ENCODE measurements at regions not wholly inside any gene's neighbourhood (a gene's known extent, or its start where the extent isn't known, plus 50 kb on each side); places are given as distances from the start of the nearest gene placed in this dataset.
"Not testable (repeated sequence)": the region's sequence is repeated elsewhere in the genome, so short reads cannot be mapped to it uniquely, and the experiment has no call there.

DNA sequence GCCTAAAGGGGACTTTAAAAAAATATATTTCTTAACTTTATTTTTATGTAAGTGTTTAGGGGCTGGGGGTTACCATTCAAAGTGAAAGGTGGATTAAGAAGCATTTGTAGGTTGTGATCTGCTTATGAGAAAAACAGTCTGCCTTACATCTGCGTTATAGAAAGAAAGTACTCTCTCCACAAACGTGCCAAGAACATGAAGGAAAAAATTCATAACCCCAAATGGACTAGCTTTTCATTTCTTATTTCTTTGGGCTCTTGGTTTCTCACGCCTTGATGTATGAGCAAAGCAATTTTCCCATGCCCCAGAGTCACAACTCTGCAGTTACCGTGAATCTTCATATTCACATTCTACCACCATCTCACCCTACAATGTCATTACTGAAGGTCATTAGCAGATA lies 1165.1 kb upstream of the ADGRL4 start:
- H3K4me3 ChIP-seq (ENCODE audit: low read depth, low read length) = no peak overlapping the region

DNA sequence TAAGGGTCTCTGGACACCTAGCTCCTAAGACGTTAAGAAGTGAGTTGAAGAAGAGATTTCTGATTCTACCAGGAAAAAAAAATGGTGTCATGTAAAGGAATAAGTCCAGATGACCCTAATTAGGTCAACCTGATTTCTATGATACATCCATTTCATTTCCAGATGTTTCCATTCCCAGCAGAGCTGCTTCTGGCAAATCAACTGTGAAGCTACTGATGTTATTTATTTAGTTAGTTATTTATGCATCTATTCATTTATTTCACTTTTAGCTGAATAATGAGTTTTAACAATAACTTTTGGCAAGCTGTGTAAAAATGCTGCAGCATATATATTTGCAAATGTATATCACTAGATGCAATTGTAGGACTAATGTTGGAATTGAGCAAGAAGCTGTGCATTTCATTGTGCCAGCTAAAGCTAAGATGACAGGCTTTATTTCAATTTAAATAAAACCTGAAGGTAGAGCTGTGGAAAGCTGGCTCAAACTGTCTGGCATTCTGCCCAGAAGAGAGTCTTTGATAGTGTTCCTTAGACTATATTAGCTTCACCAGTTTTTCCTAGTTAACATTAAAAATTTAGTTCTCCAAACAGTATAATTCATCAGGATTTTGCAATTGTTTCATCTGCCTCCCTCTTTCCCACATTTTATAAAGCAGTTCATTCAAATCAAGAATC lies 1164.4 kb upstream of the ADGRL4 start:
- no peak overlapping the region for H3K4me3 ChIP-seq (ENCODE audit: low read depth, low read length)

DNA sequence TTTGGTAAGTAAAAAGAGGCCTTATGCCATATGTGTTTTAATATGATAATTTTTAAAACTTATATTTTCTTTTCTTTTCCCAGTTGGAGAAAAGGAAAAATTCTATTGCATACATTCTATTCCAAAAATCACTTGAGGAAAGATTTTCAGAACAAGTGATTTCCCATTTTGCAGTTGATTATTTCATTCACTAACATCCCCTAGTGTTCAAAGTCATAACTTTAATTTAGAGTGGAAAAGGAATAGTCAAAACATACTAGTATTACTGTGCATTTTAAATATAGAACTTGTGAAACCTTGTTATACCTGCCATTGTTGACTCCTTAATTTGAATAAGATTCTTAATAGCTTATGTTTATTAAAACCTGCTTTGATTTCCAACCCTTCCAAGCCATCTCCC lies 1157.6 kb upstream of the ADGRL4 start:
- no peak overlapping the region for H3K4me3 ChIP-seq (ENCODE audit: low read depth, low read length)

GRCh38 chr1:80163686-80164085 lies 1157.2 kb upstream of the ADGRL4 start:
- no peak overlapping the region for H3K4me3 ChIP-seq (ENCODE audit: low read depth, low read length)

GRCh38 chr1:80158771-80159170 lies 1152.2 kb upstream of the ADGRL4 start:
- H3K4me3 ChIP-seq (ENCODE audit: low read depth, low read length) = no peak overlapping the region

GRCh38 chr1:80158266-80158665 lies 1151.7 kb upstream of the ADGRL4 start:
- H3K4me3 ChIP-seq (ENCODE audit: low read depth, low read length) = no peak overlapping the region

DNA sequence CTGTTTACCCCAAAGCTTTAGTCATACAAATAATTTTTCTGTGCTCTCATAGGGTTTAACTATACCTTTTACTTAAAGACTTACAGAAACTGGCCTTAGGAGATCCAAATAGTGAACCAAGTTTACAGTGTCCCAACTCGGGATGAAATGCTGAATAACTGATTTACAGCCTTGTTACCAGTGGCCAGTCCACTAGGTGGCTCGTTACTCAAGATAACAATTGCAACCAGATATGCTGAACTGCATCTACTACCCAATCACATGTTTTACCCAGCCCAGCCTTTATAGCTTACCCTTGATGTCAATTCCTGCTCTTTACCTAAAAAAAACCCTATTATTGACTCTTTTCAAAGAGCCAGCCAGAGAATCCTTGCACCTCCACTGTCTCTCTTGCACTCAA lies 1148.8 kb upstream of the ADGRL4 start:
- no peak overlapping the region for H3K4me3 ChIP-seq (ENCODE audit: low read depth, low read length)

- no peak overlapping the region for H3K4me3 ChIP-seq (ENCODE audit: low read depth, low read length)
Observed at GRCh38 chr1:80154176-80154575, 1147.6 kb upstream of the ADGRL4 start.

DNA sequence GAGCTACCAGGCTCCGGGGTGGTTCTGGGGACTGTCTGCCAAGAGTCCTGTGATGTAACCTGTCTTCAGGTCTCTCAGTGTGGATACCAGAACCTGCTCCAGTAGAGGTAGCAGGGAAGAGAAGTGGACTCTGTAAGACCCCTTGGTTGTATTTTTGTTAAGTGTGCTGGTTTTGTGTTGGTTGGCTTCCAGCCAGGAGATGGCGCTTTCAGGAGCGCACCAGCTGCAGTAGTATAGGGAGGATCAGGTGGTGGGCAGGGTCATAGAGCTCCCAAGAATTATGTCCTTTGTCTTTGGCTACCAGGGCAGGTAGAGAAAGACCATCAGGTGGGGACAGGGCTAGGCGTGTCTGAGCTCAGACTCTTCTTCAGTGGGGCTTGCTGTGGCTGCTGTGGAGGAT lies 1147.2 kb upstream of the ADGRL4 start:
- H3K4me3 ChIP-seq (ENCODE audit: low read depth, low read length) = no peak overlapping the region

- H3K4me3 ChIP-seq (ENCODE audit: low read depth, low read length) = no peak overlapping the region
Observed at GRCh38 chr1:80143361-80143760, 1136.8 kb upstream of the ADGRL4 start.

- H3K4me3 ChIP-seq (ENCODE audit: low read depth, low read length) = not testable (repeated sequence)
Observed at GRCh38 chr1:80137946-80138602, 1131.5 kb upstream of the ADGRL4 start.

DNA sequence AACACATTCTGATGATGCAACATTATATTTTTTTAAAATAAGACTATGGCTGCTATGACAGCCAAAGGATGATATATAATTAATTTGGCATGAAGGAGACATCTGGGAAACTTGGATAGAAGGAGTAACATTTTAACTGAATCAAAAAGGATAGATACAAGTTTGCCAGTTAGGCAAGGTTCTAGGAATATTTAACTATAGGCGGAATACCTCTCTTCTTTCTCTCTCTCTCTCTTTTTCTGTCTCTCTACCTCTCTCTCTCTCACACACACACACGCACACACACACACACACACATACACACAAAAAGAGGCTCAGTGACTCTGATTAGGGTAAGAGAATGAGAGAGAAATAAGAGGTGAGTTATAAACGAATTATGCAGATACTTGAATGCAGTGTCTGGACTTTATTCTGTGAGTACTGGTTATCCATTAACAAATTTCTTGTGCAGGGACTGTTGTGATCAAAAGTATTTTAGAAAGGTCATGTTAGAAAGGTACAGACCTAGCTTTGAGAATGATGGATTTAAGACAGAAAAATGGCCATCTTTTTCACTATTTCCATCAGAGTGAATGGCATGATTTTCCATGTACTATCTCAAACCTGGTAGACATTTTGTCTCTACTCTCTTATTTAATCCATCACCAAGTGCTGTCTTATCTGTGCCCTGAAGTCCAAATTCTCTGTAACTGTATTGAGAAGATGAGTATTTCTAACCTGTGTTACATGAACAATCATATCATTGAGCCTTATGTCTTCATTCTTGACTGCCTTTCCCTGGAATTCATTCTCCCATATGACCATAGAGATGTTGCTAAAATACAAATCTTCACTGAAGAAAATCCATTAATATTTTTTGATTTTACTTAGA lies 1106.9 kb upstream of the ADGRL4 start:
- H3K4me3 ChIP-seq (ENCODE audit: low read depth, low read length) = no peak overlapping the region

DNA sequence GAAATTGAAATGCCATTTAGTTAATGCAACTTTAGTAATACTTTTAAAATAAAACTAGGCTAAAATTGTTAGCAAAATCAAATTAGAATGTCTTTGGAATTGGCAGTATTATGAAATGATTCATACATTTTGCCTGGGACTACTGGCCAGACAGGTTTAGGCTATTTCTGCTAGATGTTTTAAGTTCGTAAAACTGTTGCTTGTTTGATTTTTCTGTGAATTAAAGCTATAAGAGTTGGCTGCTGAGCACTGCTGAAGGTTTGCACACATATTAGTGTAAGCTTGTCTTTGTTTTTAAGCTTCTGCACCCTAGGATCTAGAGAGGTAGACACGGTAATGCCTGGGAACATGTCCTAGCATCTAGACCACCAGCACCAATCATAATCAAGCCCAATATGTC lies 1094.6 kb upstream of the ADGRL4 start:
- H3K4me3 ChIP-seq (ENCODE audit: low read depth, low read length) = no peak overlapping the region

DNA sequence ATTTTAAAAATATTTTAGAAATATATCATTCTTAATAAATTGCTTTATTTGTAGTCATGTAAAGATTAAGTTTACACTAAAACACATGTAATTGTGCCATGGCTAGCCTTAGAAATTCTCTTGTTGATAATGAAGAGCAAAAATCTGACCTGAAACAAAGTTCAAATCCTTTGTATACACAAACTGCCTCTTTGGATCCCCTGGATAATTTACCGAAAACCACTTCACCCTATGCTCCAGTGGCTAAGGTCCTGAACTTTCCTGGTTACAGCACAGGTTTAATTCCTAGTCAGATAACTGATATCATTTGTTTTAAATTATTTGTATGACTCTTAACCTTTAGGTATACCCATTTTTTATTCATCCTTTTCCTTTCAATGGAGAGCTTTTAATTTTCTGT lies 1093.2 kb upstream of the ADGRL4 start:
- no peak overlapping the region for H3K4me3 ChIP-seq (ENCODE audit: low read depth, low read length)

- H3K4me3 ChIP-seq (ENCODE audit: low read depth, low read length) = no peak overlapping the region
Observed at GRCh38 chr1:80085067-80085466, 1078.5 kb upstream of the ADGRL4 start.

- no peak overlapping the region for H3K4me3 ChIP-seq (ENCODE audit: low read depth, low read length)
Observed at GRCh38 chr1:80083892-80084291, 1077.4 kb upstream of the ADGRL4 start.

- no peak overlapping the region for H3K4me3 ChIP-seq (ENCODE audit: low read depth, low read length)
Observed at GRCh38 chr1:80076469-80076868, 1069.9 kb upstream of the ADGRL4 start.

GRCh38 chr1:80075351-80075750 lies 1068.8 kb upstream of the ADGRL4 start:
- no peak overlapping the region for H3K4me3 ChIP-seq (ENCODE audit: low read depth, low read length)

DNA sequence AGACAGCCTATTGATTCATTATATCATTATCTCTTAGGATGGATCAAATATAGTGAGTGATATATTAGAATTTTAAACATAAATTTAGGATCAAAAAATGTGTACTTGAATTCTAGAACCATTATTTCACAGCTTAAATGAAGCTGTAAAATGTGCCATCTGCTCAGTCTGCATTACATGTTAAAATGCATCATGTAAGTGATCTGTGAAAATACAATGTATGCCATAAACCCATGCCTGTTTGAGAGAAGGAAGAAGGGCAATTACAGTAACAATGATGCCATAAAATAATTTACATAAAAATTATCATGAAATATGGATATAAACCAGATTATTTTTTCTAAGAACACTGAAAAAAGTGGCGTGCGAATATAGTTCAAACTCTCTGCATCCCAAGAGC lies 1066.0 kb upstream of the ADGRL4 start:
- no peak overlapping the region for H3K4me3 ChIP-seq (ENCODE audit: low read depth, low read length)

- no peak overlapping the region for H3K4me3 ChIP-seq (ENCODE audit: low read depth, low read length)
Observed at GRCh38 chr1:80066060-80066459, 1059.5 kb upstream of the ADGRL4 start.

- H3K4me3 ChIP-seq (ENCODE audit: low read depth, low read length) = no peak overlapping the region
Observed at GRCh38 chr1:80064524-80064923, 1058.0 kb upstream of the ADGRL4 start.

DNA sequence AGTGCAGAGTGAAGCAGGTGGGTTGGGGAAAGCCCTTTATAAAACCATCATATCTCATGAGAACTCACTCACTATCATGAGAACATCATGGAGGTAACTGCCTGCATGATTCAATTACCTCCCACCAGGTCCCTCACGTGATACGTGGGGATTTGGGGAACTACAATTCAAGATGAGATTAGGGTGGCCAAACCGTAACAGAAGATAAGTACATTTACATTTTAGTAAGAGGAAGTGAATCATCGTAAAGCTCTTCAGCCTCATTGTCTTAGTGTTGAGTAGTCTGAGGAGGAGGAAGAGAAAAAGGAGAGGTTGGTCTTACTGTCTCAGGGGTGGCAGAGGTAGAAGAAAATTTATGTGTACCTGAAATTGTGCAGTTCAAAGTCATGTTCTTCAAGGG lies 1053.4 kb upstream of the ADGRL4 start:
- no peak overlapping the region for H3K4me3 ChIP-seq (ENCODE audit: low read depth, low read length)

Measured in iPS-11a (cell line).